ENCODE measurements at regions not wholly inside any gene's neighbourhood (a gene's known extent, or its start where the extent isn't known, plus 50 kb on each side); places are given as distances from the start of the nearest gene placed in this dataset.

DNA sequence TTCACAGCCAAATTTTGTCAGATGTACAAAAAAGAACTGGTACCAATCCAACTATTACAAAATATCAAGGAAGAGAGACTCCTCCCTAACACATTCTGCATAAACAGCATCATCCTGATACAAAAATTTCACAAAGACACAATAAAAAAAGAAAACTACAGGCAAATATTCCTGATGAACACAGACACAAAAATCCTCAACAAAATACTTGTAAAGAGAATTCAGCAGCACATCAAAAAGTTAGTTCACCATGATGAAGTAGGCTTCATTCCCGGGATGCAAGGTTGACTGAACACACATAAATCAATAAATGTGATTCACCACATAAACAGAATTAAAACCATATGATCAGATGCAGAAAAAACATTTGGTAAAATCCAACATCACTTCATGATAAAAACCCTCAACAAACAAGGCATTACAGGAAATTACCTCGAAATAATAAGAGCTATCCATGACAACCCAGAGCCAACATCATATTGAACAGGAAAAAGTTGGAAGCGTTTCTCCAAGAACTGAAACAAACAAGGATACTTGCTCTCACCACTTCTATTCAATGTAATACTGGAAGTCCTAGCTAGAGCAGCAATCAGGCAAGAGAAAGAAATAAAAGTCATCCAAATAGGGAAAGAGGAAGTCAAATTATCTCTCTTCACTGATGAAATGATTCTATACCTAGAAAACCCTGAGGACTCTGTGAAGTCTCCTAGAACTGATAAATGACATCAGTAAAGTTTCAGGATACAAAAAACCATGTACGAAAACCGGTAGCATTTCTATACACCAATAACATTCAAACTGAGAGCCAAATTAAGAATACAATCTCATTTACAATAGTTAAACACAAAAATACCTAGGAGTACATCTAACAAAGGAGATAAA, 223.1 kb downstream of the REEP3 start:
- no peak for DNase-seq (ENCODE audit: low spot score)

GRCh38 chr10:63749915-63750314, 228.7 kb downstream of the REEP3 start:
- no peak for DNase-seq (ENCODE audit: low spot score)

DNA sequence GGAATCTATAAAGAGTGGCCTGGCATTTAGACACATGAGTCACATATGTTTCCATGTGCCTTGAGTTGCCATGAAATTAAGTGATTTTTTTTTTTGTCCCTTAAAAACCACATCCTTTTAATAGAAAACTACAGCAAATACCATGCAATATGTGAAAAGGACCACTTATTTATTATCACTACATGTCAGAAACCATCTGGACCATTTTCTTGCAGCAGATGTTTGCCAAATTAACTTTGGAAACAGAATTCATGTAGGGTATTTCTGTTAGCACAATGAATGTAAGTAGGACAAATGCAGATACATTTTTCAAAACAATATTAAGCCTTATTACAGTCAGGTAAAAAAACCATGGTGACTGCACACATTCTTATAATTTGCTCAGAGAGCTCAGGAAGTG, 230.6 kb downstream of the REEP3 start:
- no peak for DNase-seq (ENCODE audit: low spot score)

GRCh38 chr10:63752318-63752717, 231.1 kb downstream of the REEP3 start:
- no peak for DNase-seq (ENCODE audit: low spot score)

DNA sequence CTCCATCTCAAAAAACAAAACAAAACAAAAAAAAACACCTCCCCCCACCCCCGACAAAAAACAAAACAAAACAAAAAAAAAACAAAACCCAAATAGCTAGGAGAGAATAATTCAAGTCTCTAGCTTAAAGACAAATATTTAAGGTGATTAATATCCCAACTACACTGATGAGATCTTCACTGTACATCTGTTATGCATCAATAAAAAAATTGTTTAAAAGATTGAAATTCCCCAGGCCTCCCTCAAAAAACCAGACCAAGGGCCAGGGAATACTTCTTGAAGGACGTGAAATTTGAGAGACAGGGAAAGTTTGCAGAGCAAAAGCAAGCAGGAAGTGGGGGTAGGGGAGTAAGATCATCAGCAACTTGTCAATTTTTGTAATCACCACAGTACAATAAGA, 232.6 kb downstream of the REEP3 start:
- no peak for DNase-seq (ENCODE audit: low spot score)

- DNase-seq (ENCODE audit: low spot score): no peak
Measured at GRCh38 chr10:63755441-63755840, 234.2 kb downstream of the REEP3 start.

DNA sequence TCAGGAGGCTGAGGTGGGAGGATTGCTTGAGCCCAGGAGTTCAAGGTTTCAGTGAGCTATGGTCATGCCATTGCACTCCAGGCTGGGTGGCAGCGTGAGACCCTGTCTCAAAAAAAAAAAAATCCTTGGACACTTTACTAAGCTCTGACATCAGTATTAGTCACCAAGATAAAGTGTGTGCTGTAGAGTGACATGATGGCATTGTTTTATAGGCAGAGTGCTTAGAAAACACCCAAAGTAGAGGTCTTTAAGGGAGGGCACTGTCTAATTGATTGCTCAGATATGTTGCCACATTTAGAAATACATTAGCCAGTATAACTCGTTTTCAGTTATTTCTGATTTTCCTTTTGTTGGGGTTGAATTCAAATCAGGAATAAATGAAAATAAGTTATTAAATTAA, 235.9 kb downstream of the REEP3 start:
- DNase-seq (ENCODE audit: low spot score): no peak

- DNase-seq (ENCODE audit: low spot score): no peak
Measured at GRCh38 chr10:63758080-63758479, 236.9 kb downstream of the REEP3 start.

GRCh38 chr10:63759335-63759734, 238.1 kb downstream of the REEP3 start:
- DNase-seq (ENCODE audit: low spot score): no peak

DNA sequence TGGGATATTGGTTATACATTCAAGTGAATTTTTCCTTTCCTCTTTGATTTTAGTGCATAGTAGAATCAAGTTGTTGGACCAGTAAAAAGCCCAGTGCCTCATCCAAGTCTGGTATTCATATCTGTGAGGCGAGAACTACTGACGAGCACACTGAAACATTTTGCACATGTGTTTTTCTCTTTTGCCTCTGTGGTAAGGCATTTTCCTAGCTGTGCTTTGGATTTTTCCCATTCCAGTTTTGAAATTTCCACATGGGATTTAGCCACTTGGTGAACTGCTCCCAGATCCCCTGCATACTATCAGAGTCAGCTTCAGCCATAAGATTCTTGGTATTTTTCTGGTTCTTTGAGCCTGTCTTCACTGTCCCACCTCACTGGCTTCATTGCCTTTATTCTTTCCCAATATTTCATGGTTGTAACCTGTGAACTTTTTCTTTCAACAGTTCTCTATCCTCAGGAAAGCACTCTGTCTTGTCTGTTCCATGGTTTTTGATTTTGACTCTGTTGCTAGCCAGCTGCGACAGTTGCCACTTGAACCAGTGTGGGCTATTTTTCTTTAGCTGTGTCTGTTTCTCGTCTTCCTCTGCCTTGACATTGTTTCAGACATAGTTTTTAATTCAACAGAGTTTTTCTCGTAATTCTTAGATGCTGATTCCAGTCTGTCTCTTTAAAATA, 239.0 kb downstream of the REEP3 start:
- no peak for DNase-seq (ENCODE audit: low spot score)

DNA sequence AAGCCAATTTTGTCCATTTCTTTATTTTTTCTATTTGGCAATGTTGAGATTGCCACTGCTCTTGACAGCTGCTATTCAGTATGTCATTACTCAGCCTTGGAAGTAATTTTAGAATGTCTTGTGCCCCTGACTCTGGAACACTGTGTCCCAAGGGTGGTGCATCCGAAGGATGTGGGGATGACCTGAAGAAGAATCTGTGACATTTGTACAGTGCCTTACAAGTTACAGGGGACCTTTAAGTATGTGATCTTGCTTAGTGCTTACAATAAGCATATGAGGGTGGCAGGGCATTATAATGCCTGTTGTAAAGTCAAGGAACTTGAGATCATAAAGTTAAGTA, 239.5 kb downstream of the REEP3 start:
- no peak for DNase-seq (ENCODE audit: low spot score)

DNA sequence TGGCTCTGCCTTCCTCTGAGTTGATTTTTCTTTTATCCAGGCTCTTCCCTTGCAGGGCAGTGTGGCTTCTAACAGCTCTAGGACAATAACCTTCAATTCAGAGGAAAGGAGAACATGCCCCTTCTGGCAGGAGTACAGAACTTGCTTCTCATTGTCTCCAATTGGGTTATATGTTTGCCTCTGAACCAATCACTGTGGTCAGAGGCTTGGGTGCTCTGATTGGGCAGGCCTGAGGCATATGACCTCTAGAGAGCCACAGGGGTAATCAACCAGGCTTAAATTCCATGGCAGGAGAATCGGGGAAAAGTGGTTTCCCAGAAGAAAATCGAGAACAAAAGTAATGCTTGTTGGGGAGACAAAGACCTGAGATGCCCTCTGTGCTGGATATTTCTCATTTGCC, 240.0 kb downstream of the REEP3 start:
- DNase-seq (ENCODE audit: low spot score): no peak

- DNase-seq (ENCODE audit: low spot score): no peak
Measured at GRCh38 chr10:63763744-63764143, 242.5 kb downstream of the REEP3 start.

GRCh38 chr10:63765126-63765525, 243.9 kb downstream of the REEP3 start:
- DNase-seq (ENCODE audit: low spot score): no peak

- DNase-seq (ENCODE audit: low spot score): no peak
Measured at GRCh38 chr10:63766745-63767137, 245.5 kb downstream of the REEP3 start.

- DNase-seq (ENCODE audit: low spot score): no peak
Measured at GRCh38 chr10:63767138-63767801, 246.1 kb downstream of the REEP3 start.

DNA sequence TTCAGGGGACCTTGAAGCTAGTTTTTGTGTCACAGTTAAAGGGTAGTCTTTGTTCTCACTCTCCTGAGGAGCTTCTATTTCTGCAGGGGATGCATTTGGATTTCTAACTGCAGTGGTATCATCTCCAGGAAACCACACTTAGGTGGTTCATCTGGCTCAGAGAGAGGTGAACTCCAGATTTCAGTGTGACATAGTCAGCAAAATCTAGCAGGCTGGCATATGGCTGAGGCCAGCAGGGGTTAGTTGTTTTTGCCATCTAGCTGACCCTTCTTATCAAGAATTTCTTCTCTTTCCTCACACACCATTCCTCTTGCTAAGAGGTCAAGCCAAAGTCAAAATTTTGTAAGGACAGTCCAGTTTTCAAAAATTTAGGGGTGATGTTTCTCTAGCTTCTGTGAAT, 248.2 kb downstream of the REEP3 start:
- DNase-seq (ENCODE audit: low spot score): no peak

DNA sequence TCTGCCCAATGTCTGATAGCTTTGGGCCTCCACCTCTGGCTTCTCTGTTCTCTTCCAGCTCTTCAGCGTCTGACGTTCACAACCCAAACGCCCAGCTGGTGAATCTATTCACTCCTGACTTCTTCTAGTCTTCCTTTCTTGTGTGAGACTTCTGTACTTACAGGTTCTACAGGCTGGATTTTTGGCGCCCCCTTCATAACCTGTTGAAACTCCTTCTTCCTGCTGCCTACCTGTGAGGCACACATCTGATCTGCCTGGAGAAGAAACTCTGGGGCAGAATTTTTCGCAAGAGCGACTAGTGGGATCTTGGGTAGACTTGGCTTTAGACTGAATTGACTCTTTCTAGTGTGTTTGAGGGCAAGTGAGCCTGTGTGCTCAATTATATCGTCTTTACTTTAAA, 249.3 kb downstream of the REEP3 start:
- no peak for DNase-seq (ENCODE audit: low spot score)

DNA sequence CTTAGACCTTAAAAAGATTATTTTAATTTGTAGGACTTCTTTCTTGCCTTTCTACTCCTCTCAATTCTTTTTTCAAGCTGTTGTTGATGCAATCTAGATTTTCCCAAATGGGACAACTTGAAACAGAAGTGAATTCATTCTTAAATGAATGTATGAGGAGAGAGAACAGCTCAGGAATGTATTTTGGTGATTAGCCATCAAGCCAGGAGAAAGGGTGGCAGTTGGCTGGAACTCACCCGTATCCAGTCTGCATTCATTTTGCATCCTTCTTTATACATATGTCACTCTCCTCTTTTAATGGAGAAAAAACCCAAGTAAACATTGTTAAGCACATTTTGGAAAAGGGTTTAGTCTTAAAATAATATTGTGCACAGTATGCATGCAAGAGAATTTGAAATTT, 251.3 kb downstream of the REEP3 start:
- DNase-seq (ENCODE audit: low spot score): no peak

DNA sequence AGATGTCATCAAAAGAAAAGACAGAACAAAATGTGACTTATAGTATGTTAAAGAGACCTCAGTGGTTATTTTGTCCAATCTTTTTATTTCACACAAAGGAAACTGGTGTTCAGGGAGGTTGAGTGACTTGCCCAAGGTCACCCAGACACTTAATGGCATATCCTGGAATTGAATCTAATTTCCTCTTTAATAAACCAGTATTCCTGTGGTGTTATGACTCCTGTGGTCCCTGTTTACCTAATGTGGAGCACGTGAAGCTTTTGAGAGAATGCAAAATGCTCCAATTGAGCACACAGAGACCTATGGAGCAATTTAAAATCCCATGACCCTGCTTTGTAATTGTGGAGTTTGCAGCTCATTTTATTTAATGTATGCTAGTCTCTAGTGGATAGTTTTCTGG, 251.9 kb downstream of the REEP3 start:
- no peak for DNase-seq (ENCODE audit: low spot score)

- no peak for DNase-seq (ENCODE audit: low spot score)
Measured at GRCh38 chr10:63773962-63774361, 252.8 kb downstream of the REEP3 start.

- DNase-seq (ENCODE audit: low spot score): no peak
Measured at GRCh38 chr10:63780101-63780500, 258.9 kb downstream of the REEP3 start.

- DNase-seq (ENCODE audit: low spot score): no peak
Measured at GRCh38 chr10:63781226-63781625, 260.0 kb downstream of the REEP3 start.

All from CD4-positive, alpha-beta T cell treated with Interleukin-2 at 100 ng/mL for 4 hours (primary cell).